HEK293 (cell line): ENCODE measurements at regions not wholly inside any gene's neighbourhood (a gene's known extent, or its start where the extent isn't known, plus 50 kb on each side); places are given as distances from the start of the nearest gene placed in this dataset.

Experiments used
- MZF1 ChIP-seq: fragments of 450-650 bp; formaldehyde crosslinking; IDR thresholded peaks from 2 replicates; pipeline ENCODE4 v1.5.1; 2017; ENCODE audit warnings: missing biosample characterization, missing genetic modification characterization, borderline replicate concordance
- SP2 ChIP-seq: fragments of 450-650 bp; formaldehyde crosslinking; IDR thresholded peaks from 2 replicates; pipeline ENCODE4 v1.5.1; 2016; ENCODE audit warnings: missing biosample characterization, missing genetic modification characterization
- ZEB2 ChIP-seq: fragments of 450-650 bp; formaldehyde crosslinking; IDR thresholded peaks from 2 replicates; pipeline ENCODE4 v1.5.1; 2016; ENCODE audit warnings: missing biosample characterization, missing genetic modification characterization
- ZNF175 ChIP-seq: fragments of 450-650 bp; formaldehyde crosslinking; IDR thresholded peaks from 2 replicates; pipeline ENCODE4 v1.5.1; 2016; ENCODE audit warnings: missing biosample characterization, missing genetic modification characterization
- ZNF324 ChIP-seq: fragments of 450-650 bp; formaldehyde crosslinking; IDR thresholded peaks from 2 replicates; pipeline ENCODE4 v1.5.1; 2016; ENCODE audit warnings: missing biosample characterization, missing genetic modification characterization
- ZNF510 ChIP-seq: fragments of 450-650 bp; formaldehyde crosslinking; IDR thresholded peaks from 2 replicates; pipeline ENCODE4 v1.5.1; 2018; ENCODE audit warnings: mild to moderate bottlenecking, missing genetic modification characterization, missing biosample characterization; ENCODE audit not compliant: insufficient replicate concordance
- ZNF785 ChIP-seq: fragments of 450-650 bp; formaldehyde crosslinking; IDR thresholded peaks from 2 replicates; pipeline ENCODE4 v1.5.1; 2016; ENCODE audit warnings: missing biosample characterization, missing genetic modification characterization
- TF ChIP-seq, protein P1 (sequence below): fragments of 450-650 bp; formaldehyde crosslinking; IDR thresholded peaks from 2 replicates; pipeline ENCODE4 v1.5.1; 2016; ENCODE audit warnings: missing biosample characterization, missing genetic modification characterization

DNA sequence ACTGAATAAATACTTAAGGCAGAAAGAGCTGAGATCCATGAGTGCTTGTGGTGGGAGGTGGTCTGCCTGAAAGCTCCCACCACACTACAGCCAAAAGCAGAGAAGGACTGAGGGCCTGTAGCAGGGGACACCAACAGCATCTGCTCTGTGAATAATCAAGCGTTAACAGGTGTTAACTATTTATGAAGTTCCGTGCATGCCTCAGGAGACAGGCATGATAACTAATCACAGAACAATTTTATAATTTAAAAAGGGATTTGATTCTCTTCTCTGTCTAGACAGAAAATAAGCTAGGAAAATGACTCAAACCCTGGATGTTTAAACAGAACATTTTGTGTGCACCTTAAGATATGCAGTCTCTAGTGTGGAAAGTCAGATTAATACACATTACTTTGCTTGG is 61.5 kb upstream of the GHITM start:
- TF ChIP-seq ZNF510 (tag by site-specific recombination) (no peak), ZNF785 (no peak), ZNF324 (tag by site-specific recombination) (no peak), ZNF175 (tag by site-specific recombination) (no peak), SP2 (no peak), MZF1 (tag by site-specific recombination) (no peak), ZEB2 (no peak)
- TF ChIP-seq, protein P1, sequence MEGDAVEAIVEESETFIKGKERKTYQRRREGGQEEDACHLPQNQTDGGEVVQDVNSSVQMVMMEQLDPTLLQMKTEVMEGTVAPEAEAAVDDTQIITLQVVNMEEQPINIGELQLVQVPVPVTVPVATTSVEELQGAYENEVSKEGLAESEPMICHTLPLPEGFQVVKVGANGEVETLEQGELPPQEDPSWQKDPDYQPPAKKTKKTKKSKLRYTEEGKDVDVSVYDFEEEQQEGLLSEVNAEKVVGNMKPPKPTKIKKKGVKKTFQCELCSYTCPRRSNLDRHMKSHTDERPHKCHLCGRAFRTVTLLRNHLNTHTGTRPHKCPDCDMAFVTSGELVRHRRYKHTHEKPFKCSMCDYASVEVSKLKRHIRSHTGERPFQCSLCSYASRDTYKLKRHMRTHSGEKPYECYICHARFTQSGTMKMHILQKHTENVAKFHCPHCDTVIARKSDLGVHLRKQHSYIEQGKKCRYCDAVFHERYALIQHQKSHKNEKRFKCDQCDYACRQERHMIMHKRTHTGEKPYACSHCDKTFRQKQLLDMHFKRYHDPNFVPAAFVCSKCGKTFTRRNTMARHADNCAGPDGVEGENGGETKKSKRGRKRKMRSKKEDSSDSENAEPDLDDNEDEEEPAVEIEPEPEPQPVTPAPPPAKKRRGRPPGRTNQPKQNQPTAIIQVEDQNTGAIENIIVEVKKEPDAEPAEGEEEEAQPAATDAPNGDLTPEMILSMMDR: no peak
